HK-2 (cell line): ENCODE measurements at regions not wholly inside any gene's neighbourhood (a gene's known extent, or its start where the extent isn't known, plus 50 kb on each side); places are given as distances from the start of the nearest gene placed in this dataset.

Experiments used
- DNase-seq: peaks from one replicate; pipeline ENCODE4 v3.0.0-alpha.2; 2018; ENCODE audit not compliant: unreplicated experiment

DNA sequence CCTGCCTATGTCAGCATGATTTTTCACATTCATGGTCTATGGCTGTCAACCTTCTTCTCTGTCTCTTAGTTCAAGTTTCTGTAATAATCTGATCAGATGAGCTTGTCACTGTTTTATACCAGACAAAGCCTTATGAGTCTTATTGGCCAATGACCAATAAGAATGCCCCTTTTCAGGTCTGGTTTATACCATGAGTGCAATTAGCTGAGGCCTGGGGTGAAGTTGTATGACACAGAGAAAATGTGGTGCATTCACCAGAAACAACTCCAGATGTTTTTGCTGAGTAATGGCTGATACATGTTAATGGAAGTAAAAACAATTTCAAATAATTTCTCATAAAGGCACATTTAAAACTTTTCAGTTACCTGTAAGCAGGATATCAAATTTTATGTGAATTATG is 218.6 kb upstream of the CDH8 start:
- no peak for DNase-seq

GRCh38 chr16:62254372-62254771 is 218.1 kb upstream of the CDH8 start:
- no peak for DNase-seq

GRCh38 chr16:62253966-62254365 is 217.7 kb upstream of the CDH8 start:
- DNase-seq: no peak

GRCh38 chr16:62249069-62249468 is 212.8 kb upstream of the CDH8 start:
- no peak for DNase-seq

GRCh38 chr16:62240722-62241121 is 204.5 kb upstream of the CDH8 start:
- DNase-seq: no peak

GRCh38 chr16:62225675-62226074 is 189.4 kb upstream of the CDH8 start:
- DNase-seq: peak; percentile 76

GRCh38 chr16:62224646-62225209 is 188.5 kb upstream of the CDH8 start:
- no peak for DNase-seq

DNA sequence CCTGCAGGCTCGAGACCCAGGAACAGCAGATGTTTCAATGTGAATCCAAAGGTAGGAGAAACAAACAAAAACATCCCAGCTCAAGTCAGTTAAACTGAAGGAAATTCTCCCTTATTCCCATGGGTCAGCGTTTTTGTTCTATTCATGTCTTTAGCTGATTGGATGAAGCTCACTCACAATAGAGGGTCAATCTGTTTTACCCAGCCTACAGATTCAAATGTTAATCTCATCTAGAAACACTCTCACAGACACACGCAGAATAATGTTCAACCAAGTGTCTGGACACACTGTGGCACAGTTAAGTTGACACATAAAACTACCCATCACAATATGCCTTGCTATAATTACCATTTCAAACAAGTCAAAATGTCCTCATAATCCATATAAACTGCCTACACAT is 180.6 kb upstream of the CDH8 start:
- DNase-seq: no peak

DNA sequence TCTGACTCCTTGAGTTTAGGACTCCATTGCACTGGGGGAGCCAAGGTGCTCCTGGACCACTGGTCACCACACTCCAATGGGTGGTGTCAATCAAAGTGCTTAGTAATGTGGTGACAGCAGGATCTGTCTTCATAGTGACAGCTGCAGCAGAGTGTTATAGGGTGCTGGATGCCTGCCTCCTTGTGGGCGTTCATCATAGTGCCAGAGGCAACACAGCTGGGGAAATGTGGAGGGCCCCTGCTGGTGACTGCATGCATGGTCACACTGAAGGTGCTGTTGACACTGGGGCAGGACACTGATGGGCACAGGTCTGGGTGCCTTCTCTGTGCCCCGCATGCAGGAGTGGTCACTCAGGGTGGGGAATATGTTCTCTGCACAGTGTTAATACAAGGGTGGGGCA is 177.5 kb upstream of the CDH8 start:
- DNase-seq: peak; percentile 1

DNA sequence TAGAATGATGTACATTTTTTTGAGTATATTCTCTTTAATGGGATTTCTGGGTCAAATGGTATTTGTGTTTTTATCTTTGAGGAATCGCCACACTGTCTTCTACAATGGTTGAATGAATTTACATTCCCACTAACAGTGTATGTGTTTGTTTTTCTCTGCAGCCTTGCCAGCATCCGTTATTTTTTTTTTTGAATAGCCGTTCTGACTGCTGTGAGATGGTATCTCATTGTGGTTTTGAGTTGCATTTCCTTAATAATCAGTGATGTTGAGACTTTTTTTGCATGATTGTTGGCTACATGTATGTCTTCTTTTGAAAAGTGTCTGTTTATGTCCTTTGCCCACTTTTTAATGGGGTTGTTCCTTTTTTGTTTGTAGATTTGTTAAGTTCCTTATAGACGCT is 172.7 kb upstream of the CDH8 start:
- DNase-seq: no peak

GRCh38 chr16:62205459-62205858 is 169.2 kb upstream of the CDH8 start:
- DNase-seq: no peak

GRCh38 chr16:62201911-62202310 is 165.7 kb upstream of the CDH8 start:
- no peak for DNase-seq

GRCh38 chr16:62194828-62195227 is 158.6 kb upstream of the CDH8 start:
- no peak for DNase-seq

GRCh38 chr16:62190426-62190825 is 154.2 kb upstream of the CDH8 start:
- DNase-seq: no peak

- no peak for DNase-seq
These were observed 141.3 kb upstream of the CDH8 start for GRCh38 chr16:62177351-62178203.

GRCh38 chr16:62170642-62171041 is 134.4 kb upstream of the CDH8 start:
- DNase-seq: no peak

GRCh38 chr16:62167551-62167950 is 131.3 kb upstream of the CDH8 start:
- no peak for DNase-seq

DNA sequence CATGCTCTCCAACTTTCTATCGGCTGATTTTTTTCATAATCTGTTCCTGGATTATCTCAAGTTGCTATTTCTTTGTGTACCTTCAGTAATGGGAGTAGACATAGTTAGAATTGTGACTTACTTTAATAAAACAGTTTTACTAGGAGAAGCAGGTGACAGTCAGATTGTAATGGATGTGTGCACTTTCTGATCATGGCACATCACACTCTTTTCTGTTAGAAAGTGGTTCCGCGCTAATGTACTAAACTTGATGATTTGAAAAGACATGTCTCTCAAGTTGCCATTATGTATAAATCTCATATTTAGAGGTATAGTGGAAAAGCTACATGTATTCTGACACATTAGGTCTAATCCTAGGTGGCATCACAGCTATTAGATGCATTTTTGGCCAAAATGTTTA is 121.3 kb upstream of the CDH8 start:
- DNase-seq: no peak

DNA sequence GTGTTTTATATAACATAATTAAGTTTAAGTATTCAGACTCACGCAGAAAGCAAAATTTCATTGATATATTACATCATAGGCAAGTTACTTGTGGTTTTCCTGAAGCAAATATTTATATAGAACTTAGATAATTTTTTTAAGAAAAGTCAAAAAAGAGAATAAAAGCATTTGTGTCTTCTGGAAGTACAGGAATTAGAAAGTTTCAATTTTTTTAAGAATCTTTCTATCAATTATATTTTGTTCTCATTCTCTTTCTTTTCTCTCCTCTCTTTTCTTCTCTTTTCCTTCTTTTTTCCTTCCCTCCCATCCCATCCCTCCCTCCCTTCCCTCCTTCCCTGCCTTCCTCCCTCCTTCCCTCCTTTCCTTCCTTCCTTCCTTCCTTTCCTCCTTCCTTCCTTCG is 120.7 kb upstream of the CDH8 start:
- DNase-seq: no peak

DNA sequence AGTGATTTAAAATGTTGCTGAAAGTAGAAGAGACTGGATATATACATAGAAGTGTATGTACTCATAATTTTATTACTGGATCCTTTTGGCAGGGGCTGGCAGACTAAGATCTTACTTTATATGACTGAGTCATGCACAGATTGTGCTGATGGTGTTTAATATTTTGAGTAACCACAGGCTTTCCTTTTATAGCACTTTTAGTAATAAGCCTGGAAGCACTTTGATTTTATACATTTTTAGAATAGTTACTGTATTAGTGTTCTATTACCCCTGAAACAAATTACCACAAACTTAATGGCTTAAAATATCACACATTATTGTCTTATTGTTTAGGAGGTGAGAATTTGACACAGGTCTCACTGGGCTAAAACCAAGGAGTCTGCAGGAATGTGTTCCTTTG is 113.4 kb upstream of the CDH8 start:
- DNase-seq: no peak

DNA sequence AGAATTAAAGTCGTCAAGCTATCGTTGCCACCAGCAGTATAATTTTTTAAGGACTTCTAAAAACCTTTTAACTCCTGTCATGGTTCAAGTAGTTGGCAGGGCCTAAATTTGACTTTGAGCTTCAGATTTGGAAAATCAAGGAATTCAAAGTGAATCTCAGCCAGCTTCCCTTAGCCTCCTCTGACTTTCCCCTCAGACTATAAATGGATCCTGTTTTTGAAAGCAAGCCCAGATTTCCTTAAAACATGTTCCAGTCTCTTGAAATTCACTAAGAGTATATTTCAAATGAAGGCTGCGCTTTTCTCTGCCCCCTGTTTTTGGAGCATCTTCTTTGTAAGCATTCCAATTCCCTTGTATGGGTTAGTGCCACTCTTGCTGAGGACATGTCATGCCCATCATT is 101.8 kb upstream of the CDH8 start:
- DNase-seq: no peak

- DNase-seq: peak; percentile 3
These were observed 99.7 kb upstream of the CDH8 start for GRCh38 chr16:62135911-62136310.

DNA sequence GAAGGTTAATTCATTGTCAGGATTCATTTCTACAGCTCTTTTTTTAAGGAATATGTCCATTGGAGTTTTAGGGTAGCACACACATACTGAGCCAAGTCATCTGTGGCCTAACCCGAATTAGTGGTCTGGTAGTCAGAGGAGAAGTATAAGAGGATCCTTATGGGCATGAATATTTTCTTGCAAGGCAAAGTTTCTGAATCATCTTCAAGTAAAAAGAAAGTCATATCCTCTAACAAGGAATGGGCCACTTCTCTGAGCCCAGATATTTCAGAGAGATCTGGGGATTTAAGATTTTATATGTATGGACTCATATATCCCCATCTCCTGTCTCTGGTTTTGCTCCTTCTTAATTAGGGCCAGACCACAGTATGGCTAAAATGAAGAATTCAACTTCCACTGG is 99.2 kb upstream of the CDH8 start:
- DNase-seq: no peak

DNA sequence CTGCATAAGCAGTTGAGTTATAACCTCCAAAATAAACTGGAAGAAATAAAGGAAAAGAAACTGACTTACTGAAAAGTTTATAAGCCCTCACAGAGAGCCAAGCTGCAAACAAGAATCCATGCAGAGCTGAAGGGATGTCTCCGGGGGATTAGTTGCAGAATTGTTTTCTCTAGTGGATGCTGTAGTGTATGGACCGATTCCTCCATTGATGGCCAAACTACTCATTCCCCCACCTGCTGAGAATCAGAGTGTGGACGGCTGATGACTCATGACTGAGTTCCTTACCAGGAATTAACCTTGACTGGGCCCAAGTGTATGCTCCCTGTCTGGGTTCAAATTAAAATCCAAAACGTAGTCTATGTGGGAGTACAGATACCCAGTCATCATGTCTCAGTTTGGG is 93.9 kb upstream of the CDH8 start:
- no peak for DNase-seq
